Dermis microvascular lymphatic vessel endothelial cell (primary cell): ENCODE measurements at regions not wholly inside any gene's neighbourhood (a gene's known extent, or its start where the extent isn't known, plus 50 kb on each side); places are given as distances from the start of the nearest gene placed in this dataset.

Experiments used
- DNase-seq, 2 donors: peaks; one replicate each; pipeline versions ENCODE4 v3.0.0 to v3.0.0-alpha.2; 2010; ENCODE audit warnings: low read depth in 2 of 2

- no peak for DNase-seq
Measured at GRCh38 chr1:186620566-186621350, 59.5 kb downstream of the PTGS2 start.

GRCh38 chr1:186618401-186619170 lies 61.6 kb downstream of the PTGS2 start:
- peak in 1 of 2 donors; percentile 5 for DNase-seq

- DNase-seq: peak in 1 of 2 donors; percentile 4
Measured at GRCh38 chr1:186617926-186618325, 62.3 kb downstream of the PTGS2 start.

GRCh38 chr1:186616511-186616910 lies 63.7 kb downstream of the PTGS2 start:
- no peak for DNase-seq

- DNase-seq: no peak
Measured at GRCh38 chr1:186615332-186615731, 64.9 kb downstream of the PTGS2 start.

- no peak for DNase-seq
Measured at GRCh38 chr1:186611156-186611555, 69.1 kb downstream of the PTGS2 start.

- no peak for DNase-seq
Measured at GRCh38 chr1:186609183-186609582, 71.0 kb downstream of the PTGS2 start.

- DNase-seq: peak; percentile 45 to 69
Measured at GRCh38 chr1:186605762-186606350, 74.4 kb downstream of the PTGS2 start.

GRCh38 chr1:186595969-186596368 lies 84.3 kb downstream of the PTGS2 start:
- no peak for DNase-seq

- no peak for DNase-seq
Measured at GRCh38 chr1:186578325-186579016, 101.8 kb downstream of the PTGS2 start.

GRCh38 chr1:186577633-186578032 lies 102.6 kb downstream of the PTGS2 start:
- no peak for DNase-seq

- DNase-seq: no peak
Measured at GRCh38 chr1:186577216-186577615, 103.0 kb downstream of the PTGS2 start.

GRCh38 chr1:186575348-186575747 lies 104.9 kb downstream of the PTGS2 start:
- DNase-seq: peak; percentile 23 to 46

GRCh38 chr1:186574926-186575325 lies 105.3 kb downstream of the PTGS2 start:
- DNase-seq: peak in 1 of 2 donors; percentile 4

- DNase-seq: no peak
Measured at GRCh38 chr1:186572509-186572908, 107.7 kb downstream of the PTGS2 start.

- DNase-seq: no peak
Measured at GRCh38 chr1:186571771-186572170, 108.5 kb downstream of the PTGS2 start.

- no peak for DNase-seq
Measured at GRCh38 chr1:186569856-186570255, 108.9 kb upstream of the PDC start.

- no peak for DNase-seq
Measured at GRCh38 chr1:186568221-186568620, 107.3 kb upstream of the PDC start.

- peak in 1 of 2 donors; percentile 42 for DNase-seq
Measured at GRCh38 chr1:186566140-186566855, 105.4 kb upstream of the PDC start.

GRCh38 chr1:186564582-186564981 lies 103.7 kb upstream of the PDC start:
- DNase-seq: no peak

- no peak for DNase-seq
Measured at GRCh38 chr1:186559601-186560116, 98.7 kb upstream of the PDC start.
